ENCODE measurements at regions not wholly inside any gene's neighbourhood (a gene's known extent, or its start where the extent isn't known, plus 50 kb on each side); places are given as distances from the start of the nearest gene placed in this dataset.
A peak's percentile ranks its signal among the peaks of the same experiment; 100 is the strongest.
"Not testable (repeated sequence)": the region's sequence is repeated elsewhere in the genome, so short reads cannot be mapped to it uniquely, and the experiment has no call there.

GRCh38 chr13:87538366-87539052 lies 132.7 kb upstream of the SLITRK5 start:
- in situ Hi-C loops (cut with HindIII; ENCODE audit: low pct_unique_long_range_greater_than_20kb, low sequenced_read_pairs), result no loop called here
- DNase-seq (ENCODE audit: low read depth, low spot score), result no peak

GRCh38 chr13:87553142-87553541 lies 118.0 kb upstream of the SLITRK5 start:
- in situ Hi-C loops (cut with HindIII; ENCODE audit: low pct_unique_long_range_greater_than_20kb, low sequenced_read_pairs), result no loop called here
- no peak for DNase-seq (ENCODE audit: low read depth, low spot score)

GRCh38 chr13:87554045-87554444 lies 117.1 kb upstream of the SLITRK5 start:
- in situ Hi-C loops (cut with HindIII; ENCODE audit: low pct_unique_long_range_greater_than_20kb, low sequenced_read_pairs), result no loop called here
- DNase-seq (ENCODE audit: low read depth, low spot score), result no peak

- DNase-seq (ENCODE audit: low read depth, low spot score), result no peak
- in situ Hi-C loops (cut with HindIII; ENCODE audit: low pct_unique_long_range_greater_than_20kb, low sequenced_read_pairs), result no loop called here
Measured at GRCh38 chr13:87557788-87558187, 113.4 kb upstream of the SLITRK5 start.

DNA sequence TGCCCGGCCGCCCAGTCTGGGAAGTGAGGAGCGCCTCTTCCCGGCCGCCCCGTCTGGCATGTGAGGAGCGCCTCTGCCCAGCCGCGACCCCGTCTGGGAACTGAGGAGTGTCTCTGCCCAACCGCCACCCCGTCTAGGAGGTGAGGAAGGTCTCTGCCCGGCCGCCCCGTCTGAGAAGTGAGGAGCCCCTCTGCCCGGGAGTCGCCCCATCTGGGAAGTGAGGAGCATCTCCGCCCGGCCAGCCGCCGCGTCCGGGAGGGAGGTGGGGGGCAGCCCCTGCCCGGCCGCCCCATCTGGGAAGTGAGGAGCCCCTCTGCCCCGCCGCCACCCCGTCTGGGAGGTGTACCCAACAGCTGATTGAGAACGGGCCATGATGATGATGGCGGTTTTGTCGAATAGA lies 109.6 kb upstream of the SLITRK5 start:
- in situ Hi-C loops (cut with HindIII; ENCODE audit: low pct_unique_long_range_greater_than_20kb, low sequenced_read_pairs); DNase-seq (ENCODE audit: low read depth, low spot score): not testable (repeated sequence)

- in situ Hi-C loops (cut with HindIII; ENCODE audit: low pct_unique_long_range_greater_than_20kb, low sequenced_read_pairs), result no loop called here
- no peak for DNase-seq (ENCODE audit: low read depth, low spot score)
Measured at GRCh38 chr13:87570669-87571068, 100.5 kb upstream of the SLITRK5 start.

- no peak for DNase-seq (ENCODE audit: low read depth, low spot score)
Measured at GRCh38 chr13:87582399-87582798, 88.8 kb upstream of the SLITRK5 start.

DNA sequence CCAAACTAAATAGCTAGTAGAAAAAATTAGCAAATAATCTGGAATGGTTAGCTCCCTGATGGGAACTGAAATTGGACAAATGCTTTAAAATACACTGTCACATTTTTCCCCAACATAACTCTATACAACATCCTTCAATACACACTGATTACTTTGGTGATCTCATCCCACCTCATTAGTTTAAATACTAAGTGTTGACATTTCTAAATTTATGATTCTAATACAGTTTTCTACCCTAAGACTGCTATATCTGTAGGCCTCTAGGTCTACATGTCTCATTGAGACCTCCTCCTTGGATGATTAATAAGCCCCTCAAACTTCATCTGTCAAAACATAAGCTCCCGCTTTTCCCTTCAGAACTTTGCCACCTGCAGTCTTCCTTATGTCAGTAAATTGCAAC lies 80.7 kb upstream of the SLITRK5 start:
- no peak for DNase-seq (ENCODE audit: low read depth, low spot score)
- in situ Hi-C loops (cut with HindIII; ENCODE audit: low pct_unique_long_range_greater_than_20kb, low sequenced_read_pairs), result no loop called here

More at GRCh38 chr13:87582399-87582798, 88.8 kb upstream of the SLITRK5 start:
- in situ Hi-C loops (cut with HindIII; ENCODE audit: low pct_unique_long_range_greater_than_20kb, low sequenced_read_pairs), result no loop called here

DNA sequence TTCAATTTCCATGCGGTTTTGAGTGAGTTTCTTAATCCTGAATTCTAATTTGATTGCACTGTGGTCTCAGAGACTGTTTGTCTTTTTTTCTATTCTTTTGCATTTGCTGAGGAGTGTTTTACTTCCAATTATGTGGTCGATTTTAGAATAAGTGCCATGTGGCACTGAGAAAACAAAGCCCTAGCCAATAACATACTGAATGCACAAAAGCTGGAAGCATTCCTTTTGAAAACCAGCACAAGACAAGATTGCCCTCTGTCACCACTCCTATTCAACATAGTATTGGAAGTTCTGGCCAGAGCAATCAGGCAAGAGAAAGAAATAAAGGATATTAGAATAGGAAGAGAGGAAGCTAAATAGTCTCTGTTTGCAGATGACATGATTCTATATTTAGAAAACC lies 66.7 kb upstream of the SLITRK5 start:
- in situ Hi-C loops (cut with HindIII; ENCODE audit: low pct_unique_long_range_greater_than_20kb, low sequenced_read_pairs); DNase-seq (ENCODE audit: low read depth, low spot score): not testable (repeated sequence)

DNA sequence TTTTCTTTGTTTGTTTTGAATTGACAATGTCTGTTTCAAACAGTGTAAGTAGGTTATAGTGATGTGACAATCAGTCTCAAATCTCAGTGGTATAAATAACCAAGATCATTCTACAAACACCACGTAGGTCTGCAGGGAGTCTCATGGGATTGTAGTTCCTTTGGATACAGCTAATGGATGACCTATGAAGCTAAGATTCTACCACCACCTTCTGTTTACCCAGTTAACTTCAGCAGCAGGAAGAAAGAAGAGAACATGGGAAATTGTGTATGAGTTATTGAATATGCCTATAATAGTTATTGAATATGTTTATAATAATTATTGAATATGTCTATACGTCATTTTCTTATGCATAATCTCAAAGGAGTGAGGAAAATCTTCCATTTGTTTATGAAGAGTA lies 63.9 kb upstream of the SLITRK5 start:
- in situ Hi-C loops (cut with HindIII; ENCODE audit: low pct_unique_long_range_greater_than_20kb, low sequenced_read_pairs), result no loop called here
- peak; percentile 44 for DNase-seq (ENCODE audit: low read depth, low spot score)

DNA sequence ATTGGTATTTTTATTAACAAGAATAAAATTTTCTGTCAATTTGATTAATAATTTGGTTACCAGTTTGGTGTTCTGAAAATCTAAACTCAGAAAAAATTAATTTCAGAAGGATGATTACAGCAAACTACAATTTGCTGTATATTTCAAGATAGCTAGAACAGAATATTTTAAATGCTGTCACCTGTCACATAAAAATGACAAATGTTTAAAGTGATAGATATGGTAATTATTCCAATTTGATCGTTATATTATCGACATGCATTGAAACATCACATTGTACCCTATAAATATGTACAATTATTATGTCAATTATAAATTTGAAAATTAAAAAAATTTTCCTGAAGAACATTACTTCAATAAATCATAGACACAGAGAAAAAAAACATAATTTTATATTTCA lies 56.9 kb upstream of the SLITRK5 start:
- in situ Hi-C loops (cut with HindIII; ENCODE audit: low pct_unique_long_range_greater_than_20kb, low sequenced_read_pairs), result no loop called here
- no peak for DNase-seq (ENCODE audit: low read depth, low spot score)

Small RNAs in the stretch of these regions (small RNA-seq; reads per million reads assigned to genes)
- 0 reads per million in 2 experiments for gene UBBP5
